GM23338 (cell line): ENCODE measurements at regions not wholly inside any gene's neighbourhood (a gene's known extent, or its start where the extent isn't known, plus 50 kb on each side); places are given as distances from the start of the nearest gene placed in this dataset.

ENCODE experiments used
- ATAC-seq: fragments of 200-7000 bp; cut with Tn5 transposase; 3 replicates; pipeline ENCODE4 v1.9.1; 2020
- DNase-seq: peaks from one replicate; pipeline ENCODE4 v3.0.0-alpha.2; 2015; ENCODE audit warnings: low spot score
- H2AFZ ChIP-seq: fragments of 200-600 bp; sonication (generic); 2 replicates; pipeline ENCODE4 v1.8.0; 2016; ENCODE audit warnings: antibody characterized with exemption, mild to moderate bottlenecking, moderate library complexity
- H3F3A ChIP-seq: fragments of 200-600 bp; sonication (generic); replicated peaks from 2 replicates; pipeline ENCODE4 v1.8.0; 2017; ENCODE audit warnings: antibody characterized with exemption, mixed run types, low read depth
- H3K27ac ChIP-seq: fragments of 200-600 bp; sonication (generic); 2 replicates; pipeline ENCODE4 v1.6.1; 2016; ENCODE audit warnings: low read depth
- H3K27me3 ChIP-seq: fragments of 200-600 bp; sonication (generic); 2 replicates; pipeline ENCODE4 v1.8.0; 2016; ENCODE audit warnings: mild to moderate bottlenecking, mixed run types, moderate library complexity; ENCODE audit not compliant: insufficient read depth
- H3K36me3 ChIP-seq: fragments of 200-600 bp; sonication (generic); 2 replicates; pipeline ENCODE4 v1.8.0; 2016; ENCODE audit warnings: mild to moderate bottlenecking; ENCODE audit not compliant: insufficient read depth
- H3K4me1 ChIP-seq: fragments of 200-600 bp; sonication (generic); 2 replicates; pipeline ENCODE4 v1.8.0; 2016; ENCODE audit warnings: mild to moderate bottlenecking, moderate library complexity; ENCODE audit not compliant: insufficient read depth
- H3K4me2 ChIP-seq: fragments of 200-600 bp; sonication (generic); 2 replicates; pipeline ENCODE4 v1.7.1; 2017; ENCODE audit warnings: mixed run types
- H3K4me3 ChIP-seq: fragments of 200-600 bp; sonication (generic); 2 replicates; pipeline ENCODE4 v1.6.1; 2016; ENCODE audit warnings: mixed run types
- H3K79me2 ChIP-seq: fragments of 200-600 bp; sonication (generic); replicated peaks from 2 replicates; pipeline ENCODE4 v1.8.0; 2017; ENCODE audit warnings: mild to moderate bottlenecking; ENCODE audit not compliant: insufficient read depth
- H3K9me2 ChIP-seq: fragments of 200-600 bp; sonication (generic); 2 replicates; pipeline ENCODE4 v1.8.0; 2017; ENCODE audit not compliant: insufficient read depth
- H4K20me1 ChIP-seq: fragments of 200-600 bp; sonication (generic); replicated peaks from 2 replicates; pipeline ENCODE4 v1.8.0; 2017; ENCODE audit warnings: mild to moderate bottlenecking; ENCODE audit not compliant: insufficient read depth
- H3K27ac Mint-ChIP-seq: 2 replicates; pipeline ENCODE4 v1.8.0; 2020; ENCODE audit warnings: inconsistent platforms, mild to moderate bottlenecking, moderate library complexity, mixed read lengths
- H3K27me3 Mint-ChIP-seq: 3 replicates; pipeline ENCODE4 v1.8.0; 2022; ENCODE audit warnings: low read depth, mild to moderate bottlenecking, moderate library complexity, mixed read lengths, inconsistent platforms; ENCODE audit not compliant: insufficient read depth, poor library complexity
- H3K36me3 Mint-ChIP-seq: 3 replicates; pipeline ENCODE4 v1.8.0; 2021; ENCODE audit warnings: low read depth, mild to moderate bottlenecking, inconsistent platforms, moderate library complexity, mixed read lengths
- H3K4me1 Mint-ChIP-seq: 3 replicates; pipeline ENCODE4 v1.8.0; 2020; ENCODE audit warnings: mild to moderate bottlenecking, inconsistent platforms, mixed read lengths
- H3K4me3 Mint-ChIP-seq: 3 replicates; pipeline ENCODE4 v1.8.0; 2021; ENCODE audit warnings: moderate library complexity, mild to moderate bottlenecking, inconsistent platforms, mixed read lengths
- H3K9me3 Mint-ChIP-seq: 3 replicates; pipeline ENCODE4 v1.8.0; 2020; ENCODE audit warnings: moderate library complexity, mild to moderate bottlenecking, inconsistent platforms, mixed read lengths
- CREB1 ChIP-seq: fragments of 250-450 bp; sonication (Bioruptor Pico); IDR thresholded peaks from 2 replicates; pipeline ENCODE4 v1.5.0; 2020; ENCODE audit warnings: low read depth, mild to moderate bottlenecking, moderate library complexity
- EZH2 ChIP-seq: fragments of 200-600 bp; sonication (generic); IDR thresholded peaks from one replicate; pipeline ENCODE4 v1.8.0; 2017; ENCODE audit warnings: antibody characterized with exemption, mild to moderate bottlenecking, low read depth; ENCODE audit not compliant: unreplicated experiment
- EZH2phosphoT487 ChIP-seq: fragments of 200-600 bp; sonication (generic); IDR thresholded peaks from one replicate; pipeline ENCODE4 v1.8.1; 2018; ENCODE audit warnings: antibody characterized with exemption; ENCODE audit not compliant: unreplicated experiment
- JUNB ChIP-seq: IDR thresholded peaks from one replicate; pipeline ENCODE4 v1.6.1; 2016; ENCODE audit warnings: antibody characterized with exemption; ENCODE audit not compliant: unreplicated experiment
- NANOG ChIP-seq: IDR thresholded peaks from 2 replicates; pipeline ENCODE4 v1.6.1; 2016; ENCODE audit warnings: antibody characterized with exemption, borderline replicate concordance
- POLR2AphosphoS5 ChIP-seq: IDR thresholded peaks from 2 replicates; pipeline ENCODE4 v1.6.1; 2016; ENCODE audit warnings: antibody characterized with exemption, low read depth
- STAT1 ChIP-seq: IDR thresholded peaks from one replicate; pipeline ENCODE4 v1.6.1; 2016; ENCODE audit warnings: antibody characterized with exemption; ENCODE audit not compliant: unreplicated experiment
- ZNF114 ChIP-seq: fragments of 250-450 bp; sonication (Bioruptor Pico); IDR thresholded peaks from 2 replicates; pipeline ENCODE4 v1.5.0; 2020; ENCODE audit warnings: mild to moderate bottlenecking, moderate library complexity
- ZNF331 ChIP-seq: fragments of 250-450 bp; sonication (Bioruptor Pico); IDR thresholded peaks from 2 replicates; pipeline ENCODE4 v1.5.0; 2020; ENCODE audit warnings: low read depth, mild to moderate bottlenecking, moderate library complexity
- TF ChIP-seq, protein P1 (sequence below): IDR thresholded peaks from 2 replicates; pipeline ENCODE4 v1.6.1; 2016; ENCODE audit warnings: antibody characterized with exemption
- TF ChIP-seq, protein P2 (sequence below), 2 experiments: fragments of 200-600 bp in 1 of 2; sonication (generic) in 1 of 2; conservative IDR thresholded peaks; 2 replicates each; pipeline versions ENCODE4 v1.5.1 to v1.6.1; 2016 to 2017; ENCODE audit warnings: antibody characterized with exemption in 2 of 2, low read depth in 2 of 2, mild to moderate bottlenecking in 2 of 2, moderate library complexity in 1 of 2
- TF ChIP-seq, protein P3 (sequence below): fragments of 250-450 bp; sonication (Bioruptor Pico); IDR thresholded peaks from 2 replicates; pipeline ENCODE4 v1.5.0; 2020; ENCODE audit warnings: mild to moderate bottlenecking, moderate library complexity
- TF ChIP-seq, protein P4 (sequence below): IDR thresholded peaks from one replicate; pipeline ENCODE4 v1.6.1; 2018; ENCODE audit warnings: antibody characterized with exemption; ENCODE audit not compliant: unreplicated experiment

DNA sequence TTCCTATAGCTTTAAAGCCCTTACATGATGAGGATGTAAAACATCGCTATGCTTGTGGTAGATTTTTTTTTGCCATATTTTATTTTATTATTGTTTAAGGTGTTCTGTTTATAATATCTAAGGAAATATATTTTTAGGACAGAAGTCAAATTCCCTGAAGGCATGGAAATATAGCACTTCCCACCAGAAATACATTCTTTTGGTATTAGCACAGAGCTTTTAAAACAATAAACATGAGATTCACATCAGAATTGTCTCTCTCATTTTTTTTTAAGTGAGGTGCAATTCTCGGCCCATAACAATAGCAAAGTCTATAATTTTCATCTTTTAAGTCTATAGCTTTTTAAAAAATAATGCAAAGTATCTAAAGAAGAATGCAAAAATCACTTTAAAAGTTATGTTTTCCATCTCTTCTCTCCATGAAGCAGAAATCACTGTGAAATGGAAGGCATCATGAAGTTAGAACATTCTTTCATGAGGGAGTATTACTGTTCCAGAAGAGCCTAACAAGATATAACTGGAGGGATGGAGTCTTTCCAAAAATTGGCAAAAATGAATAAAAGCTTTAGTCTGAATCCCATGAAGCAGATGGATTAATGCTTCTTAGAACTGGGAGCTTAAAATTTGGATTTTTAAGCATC lies 283.6 kb upstream of the TRIB2 start:
- no peak overlapping the region for H3K4me3 ChIP-seq
- ATAC-seq (no peak), DNase-seq (no peak)
- Mint-ChIP-seq H3K4me1 (peaks cover 24% of the 10 kb centered on the region), H3K27me3 (peaks cover 2% of the 10 kb centered on the region), H3K36me3 (no peaks in the 10 kb centered on the region), H3K4me3 (no peak overlapping the region), H3K27ac (no peak overlapping the region), H3K9me3 (no peaks in the 10 kb centered on the region)
- H3K27ac ChIP-seq: no peak overlapping the region
- peaks cover 17% of the 10 kb centered on the region for H3K4me1 ChIP-seq
- no peaks in the 10 kb centered on the region for H3K27me3 ChIP-seq
- H3K9me2 ChIP-seq: no peaks in the 10 kb centered on the region
- no peaks in the 10 kb centered on the region for H4K20me1 ChIP-seq
- H2AFZ ChIP-seq: no peak overlapping the region
- H3K36me3 ChIP-seq: no peaks in the 10 kb centered on the region
- no peaks in the 10 kb centered on the region for H3F3A ChIP-seq
- no peak overlapping the region for H3K4me2 ChIP-seq
- TF ChIP-seq JUNB (no peak), EZH2phosphoT487 (no peak), EZH2 (no peak), NANOG (no peak), ZNF114 (CRISPR knock-in tag) (no peak), CREB1 (no peak), POLR2AphosphoS5 (no peak), STAT1 (no peak), ZNF331 (CRISPR knock-in tag) (no peak)
- TF ChIP-seq, protein P1, sequence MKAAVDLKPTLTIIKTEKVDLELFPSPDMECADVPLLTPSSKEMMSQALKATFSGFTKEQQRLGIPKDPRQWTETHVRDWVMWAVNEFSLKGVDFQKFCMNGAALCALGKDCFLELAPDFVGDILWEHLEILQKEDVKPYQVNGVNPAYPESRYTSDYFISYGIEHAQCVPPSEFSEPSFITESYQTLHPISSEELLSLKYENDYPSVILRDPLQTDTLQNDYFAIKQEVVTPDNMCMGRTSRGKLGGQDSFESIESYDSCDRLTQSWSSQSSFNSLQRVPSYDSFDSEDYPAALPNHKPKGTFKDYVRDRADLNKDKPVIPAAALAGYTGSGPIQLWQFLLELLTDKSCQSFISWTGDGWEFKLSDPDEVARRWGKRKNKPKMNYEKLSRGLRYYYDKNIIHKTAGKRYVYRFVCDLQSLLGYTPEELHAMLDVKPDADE: no peak
- TF ChIP-seq, protein P2, sequence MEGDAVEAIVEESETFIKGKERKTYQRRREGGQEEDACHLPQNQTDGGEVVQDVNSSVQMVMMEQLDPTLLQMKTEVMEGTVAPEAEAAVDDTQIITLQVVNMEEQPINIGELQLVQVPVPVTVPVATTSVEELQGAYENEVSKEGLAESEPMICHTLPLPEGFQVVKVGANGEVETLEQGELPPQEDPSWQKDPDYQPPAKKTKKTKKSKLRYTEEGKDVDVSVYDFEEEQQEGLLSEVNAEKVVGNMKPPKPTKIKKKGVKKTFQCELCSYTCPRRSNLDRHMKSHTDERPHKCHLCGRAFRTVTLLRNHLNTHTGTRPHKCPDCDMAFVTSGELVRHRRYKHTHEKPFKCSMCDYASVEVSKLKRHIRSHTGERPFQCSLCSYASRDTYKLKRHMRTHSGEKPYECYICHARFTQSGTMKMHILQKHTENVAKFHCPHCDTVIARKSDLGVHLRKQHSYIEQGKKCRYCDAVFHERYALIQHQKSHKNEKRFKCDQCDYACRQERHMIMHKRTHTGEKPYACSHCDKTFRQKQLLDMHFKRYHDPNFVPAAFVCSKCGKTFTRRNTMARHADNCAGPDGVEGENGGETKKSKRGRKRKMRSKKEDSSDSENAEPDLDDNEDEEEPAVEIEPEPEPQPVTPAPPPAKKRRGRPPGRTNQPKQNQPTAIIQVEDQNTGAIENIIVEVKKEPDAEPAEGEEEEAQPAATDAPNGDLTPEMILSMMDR (conservative IDR thresholded peaks at IDR 0.05; ENCODE audit: low read depth in 2 of 2): no peak
- TF ChIP-seq, protein P3, sequence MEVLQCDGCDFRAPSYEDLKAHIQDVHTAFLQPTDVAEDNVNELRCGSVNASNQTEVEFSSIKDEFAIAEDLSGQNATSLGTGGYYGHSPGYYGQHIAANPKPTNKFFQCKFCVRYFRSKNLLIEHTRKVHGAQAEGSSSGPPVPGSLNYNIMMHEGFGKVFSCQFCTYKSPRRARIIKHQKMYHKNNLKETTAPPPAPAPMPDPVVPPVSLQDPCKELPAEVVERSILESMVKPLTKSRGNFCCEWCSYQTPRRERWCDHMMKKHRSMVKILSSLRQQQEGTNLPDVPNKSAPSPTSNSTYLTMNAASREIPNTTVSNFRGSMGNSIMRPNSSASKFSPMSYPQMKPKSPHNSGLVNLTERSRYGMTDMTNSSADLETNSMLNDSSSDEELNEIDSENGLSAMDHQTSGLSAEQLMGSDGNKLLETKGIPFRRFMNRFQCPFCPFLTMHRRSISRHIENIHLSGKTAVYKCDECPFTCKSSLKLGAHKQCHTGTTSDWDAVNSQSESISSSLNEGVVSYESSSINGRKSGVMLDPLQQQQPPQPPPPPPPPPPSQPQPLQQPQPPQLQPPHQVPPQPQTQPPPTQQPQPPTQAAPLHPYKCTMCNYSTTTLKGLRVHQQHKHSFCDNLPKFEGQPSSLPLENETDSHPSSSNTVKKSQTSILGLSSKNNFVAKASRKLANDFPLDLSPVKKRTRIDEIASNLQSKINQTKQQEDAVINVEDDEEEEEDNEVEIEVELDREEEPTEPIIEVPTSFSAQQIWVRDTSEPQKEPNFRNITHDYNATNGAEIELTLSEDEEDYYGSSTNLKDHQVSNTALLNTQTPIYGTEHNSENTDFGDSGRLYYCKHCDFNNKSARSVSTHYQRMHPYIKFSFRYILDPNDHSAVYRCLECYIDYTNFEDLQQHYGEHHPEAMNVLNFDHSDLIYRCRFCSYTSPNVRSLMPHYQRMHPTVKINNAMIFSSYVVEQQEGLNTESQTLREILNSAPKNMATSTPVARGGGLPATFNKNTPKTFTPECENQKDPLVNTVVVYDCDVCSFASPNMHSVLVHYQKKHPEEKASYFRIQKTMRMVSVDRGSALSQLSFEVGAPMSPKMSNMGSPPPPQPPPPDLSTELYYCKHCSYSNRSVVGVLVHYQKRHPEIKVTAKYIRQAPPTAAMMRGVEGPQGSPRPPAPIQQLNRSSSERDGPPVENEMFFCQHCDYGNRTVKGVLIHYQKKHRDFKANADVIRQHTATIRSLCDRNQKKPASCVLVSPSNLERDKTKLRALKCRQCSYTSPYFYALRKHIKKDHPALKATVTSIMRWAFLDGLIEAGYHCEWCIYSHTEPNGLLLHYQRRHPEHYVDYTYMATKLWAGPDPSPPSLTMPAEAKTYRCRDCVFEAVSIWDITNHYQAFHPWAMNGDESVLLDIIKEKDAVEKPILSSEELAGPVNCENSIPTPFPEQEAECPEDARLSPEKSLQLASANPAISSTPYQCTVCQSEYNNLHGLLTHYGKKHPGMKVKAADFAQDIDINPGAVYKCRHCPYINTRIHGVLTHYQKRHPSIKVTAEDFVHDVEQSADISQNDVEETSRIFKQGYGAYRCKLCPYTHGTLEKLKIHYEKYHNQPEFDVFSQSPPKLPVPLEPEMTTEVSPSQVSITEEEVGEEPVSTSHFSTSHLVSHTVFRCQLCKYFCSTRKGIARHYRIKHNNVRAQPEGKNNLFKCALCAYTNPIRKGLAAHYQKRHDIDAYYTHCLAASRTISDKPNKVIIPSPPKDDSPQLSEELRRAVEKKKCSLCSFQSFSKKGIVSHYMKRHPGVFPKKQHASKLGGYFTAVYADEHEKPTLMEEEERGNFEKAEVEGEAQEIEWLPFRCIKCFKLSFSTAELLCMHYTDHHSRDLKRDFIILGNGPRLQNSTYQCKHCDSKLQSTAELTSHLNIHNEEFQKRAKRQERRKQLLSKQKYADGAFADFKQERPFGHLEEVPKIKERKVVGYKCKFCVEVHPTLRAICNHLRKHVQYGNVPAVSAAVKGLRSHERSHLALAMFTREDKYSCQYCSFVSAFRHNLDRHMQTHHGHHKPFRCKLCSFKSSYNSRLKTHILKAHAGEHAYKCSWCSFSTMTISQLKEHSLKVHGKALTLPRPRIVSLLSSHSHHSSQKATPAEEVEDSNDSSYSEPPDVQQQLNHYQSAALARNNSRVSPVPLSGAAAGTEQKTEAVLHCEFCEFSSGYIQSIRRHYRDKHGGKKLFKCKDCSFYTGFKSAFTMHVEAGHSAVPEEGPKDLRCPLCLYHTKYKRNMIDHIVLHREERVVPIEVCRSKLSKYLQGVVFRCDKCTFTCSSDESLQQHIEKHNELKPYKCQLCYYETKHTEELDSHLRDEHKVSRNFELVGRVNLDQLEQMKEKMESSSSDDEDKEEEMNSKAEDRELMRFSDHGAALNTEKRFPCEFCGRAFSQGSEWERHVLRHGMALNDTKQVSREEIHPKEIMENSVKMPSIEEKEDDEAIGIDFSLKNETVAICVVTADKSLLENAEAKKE (CRISPR knock-in tag): no peak
- TF ChIP-seq, protein P4, sequence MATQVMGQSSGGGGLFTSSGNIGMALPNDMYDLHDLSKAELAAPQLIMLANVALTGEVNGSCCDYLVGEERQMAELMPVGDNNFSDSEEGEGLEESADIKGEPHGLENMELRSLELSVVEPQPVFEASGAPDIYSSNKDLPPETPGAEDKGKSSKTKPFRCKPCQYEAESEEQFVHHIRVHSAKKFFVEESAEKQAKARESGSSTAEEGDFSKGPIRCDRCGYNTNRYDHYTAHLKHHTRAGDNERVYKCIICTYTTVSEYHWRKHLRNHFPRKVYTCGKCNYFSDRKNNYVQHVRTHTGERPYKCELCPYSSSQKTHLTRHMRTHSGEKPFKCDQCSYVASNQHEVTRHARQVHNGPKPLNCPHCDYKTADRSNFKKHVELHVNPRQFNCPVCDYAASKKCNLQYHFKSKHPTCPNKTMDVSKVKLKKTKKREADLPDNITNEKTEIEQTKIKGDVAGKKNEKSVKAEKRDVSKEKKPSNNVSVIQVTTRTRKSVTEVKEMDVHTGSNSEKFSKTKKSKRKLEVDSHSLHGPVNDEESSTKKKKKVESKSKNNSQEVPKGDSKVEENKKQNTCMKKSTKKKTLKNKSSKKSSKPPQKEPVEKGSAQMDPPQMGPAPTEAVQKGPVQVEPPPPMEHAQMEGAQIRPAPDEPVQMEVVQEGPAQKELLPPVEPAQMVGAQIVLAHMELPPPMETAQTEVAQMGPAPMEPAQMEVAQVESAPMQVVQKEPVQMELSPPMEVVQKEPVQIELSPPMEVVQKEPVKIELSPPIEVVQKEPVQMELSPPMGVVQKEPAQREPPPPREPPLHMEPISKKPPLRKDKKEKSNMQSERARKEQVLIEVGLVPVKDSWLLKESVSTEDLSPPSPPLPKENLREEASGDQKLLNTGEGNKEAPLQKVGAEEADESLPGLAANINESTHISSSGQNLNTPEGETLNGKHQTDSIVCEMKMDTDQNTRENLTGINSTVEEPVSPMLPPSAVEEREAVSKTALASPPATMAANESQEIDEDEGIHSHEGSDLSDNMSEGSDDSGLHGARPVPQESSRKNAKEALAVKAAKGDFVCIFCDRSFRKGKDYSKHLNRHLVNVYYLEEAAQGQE: no peak
- H3K79me2 ChIP-seq: no peaks in the 10 kb centered on the region
